ENCODE measurements at regions not wholly inside any gene's neighbourhood (a gene's known extent, or its start where the extent isn't known, plus 50 kb on each side); places are given as distances from the start of the nearest gene placed in this dataset.

- DNase-seq (ENCODE audit: low spot score), result no peak
These were observed 104.7 kb upstream of the ROBO1 start for GRCh38 chr3:79872483-79872882.

- no peak for DNase-seq (ENCODE audit: low spot score)
These were observed 103.9 kb upstream of the ROBO1 start for GRCh38 chr3:79871656-79872055.

GRCh38 chr3:79870313-79870620, 102.5 kb upstream of the ROBO1 start:
- DNase-seq (ENCODE audit: low spot score), result no peak

GRCh38 chr3:79869461-79870312, 101.9 kb upstream of the ROBO1 start:
- DNase-seq (ENCODE audit: low spot score), result no peak

- no peak for DNase-seq (ENCODE audit: low spot score)
These were observed 98.4 kb upstream of the ROBO1 start for GRCh38 chr3:79866162-79866561.

- DNase-seq (ENCODE audit: low spot score), result no peak
These were observed 96.3 kb upstream of the ROBO1 start for GRCh38 chr3:79864077-79864476.

- no peak for DNase-seq (ENCODE audit: low spot score)
These were observed 81.1 kb upstream of the ROBO1 start for GRCh38 chr3:79848876-79849275.

GRCh38 chr3:79847928-79848327, 80.1 kb upstream of the ROBO1 start:
- no peak for DNase-seq (ENCODE audit: low spot score)

GRCh38 chr3:79846148-79846933, 78.5 kb upstream of the ROBO1 start:
- no peak for DNase-seq (ENCODE audit: low spot score)

- DNase-seq (ENCODE audit: low spot score), result no peak
These were observed 77.7 kb upstream of the ROBO1 start for GRCh38 chr3:79845546-79845945.

- DNase-seq (ENCODE audit: low spot score), result no peak
These were observed 76.4 kb upstream of the ROBO1 start for GRCh38 chr3:79844176-79844575.

GRCh38 chr3:79843180-79843579, 75.4 kb upstream of the ROBO1 start:
- no peak for DNase-seq (ENCODE audit: low spot score)

- no peak for DNase-seq (ENCODE audit: low spot score)
These were observed 67.9 kb upstream of the ROBO1 start for GRCh38 chr3:79835701-79836100.

GRCh38 chr3:79824166-79824565, 56.4 kb upstream of the ROBO1 start:
- no peak for DNase-seq (ENCODE audit: low spot score)

GRCh38 chr3:79822076-79822475, 54.3 kb upstream of the ROBO1 start:
- DNase-seq (ENCODE audit: low spot score), result no peak

- no peak for DNase-seq (ENCODE audit: low spot score)
These were observed 52.3 kb upstream of the ROBO1 start for GRCh38 chr3:79820089-79820488.

- no peak for DNase-seq (ENCODE audit: low spot score)
These were observed 50.2 kb upstream of the ROBO1 start for GRCh38 chr3:79818015-79818414.

Measured in pons (tissue), 1 donor.